ENCODE measurements at regions not wholly inside any gene's neighbourhood (a gene's known extent, or its start where the extent isn't known, plus 50 kb on each side); places are given as distances from the start of the nearest gene placed in this dataset.

DNA sequence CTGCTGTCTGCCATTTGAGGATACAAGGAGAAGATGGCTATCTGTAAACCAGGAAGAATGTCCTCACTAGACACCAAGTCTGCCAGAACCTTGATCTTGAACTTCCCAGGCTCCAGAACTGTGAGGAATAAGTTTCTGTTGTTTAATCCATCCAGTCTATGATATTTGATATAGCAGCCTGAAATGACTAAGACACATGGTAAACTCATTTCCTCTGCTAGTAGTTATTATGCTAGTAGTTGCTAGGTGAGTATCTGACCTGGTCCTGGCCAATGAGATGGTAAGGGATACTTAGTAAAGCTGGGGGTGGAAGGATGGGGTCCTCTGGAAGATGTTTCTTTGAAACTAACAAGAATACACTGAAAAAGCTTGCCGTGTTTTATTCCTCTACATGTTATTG is 280.7 kb upstream of the ARHGEF26 start:
- H3K27ac Mint-ChIP-seq, result no peak overlapping the region
- ChIA-PET CTCF (no interaction called here), POLR2A (no interaction called here)
- H3K4me3 Mint-ChIP-seq, result no peak overlapping the region
- H3K36me3 Mint-ChIP-seq (ENCODE audit: low read depth), result no peaks in the 10 kb centered on the region
- no peaks in the 10 kb centered on the region for H3K4me1 Mint-ChIP-seq
- H3K27me3 Mint-ChIP-seq, result no peaks in the 10 kb centered on the region
- peaks cover 3% of the 10 kb centered on the region for H3K9me3 Mint-ChIP-seq
- ATAC-seq (ENCODE audit: low read depth), result no peak
- intact Hi-C loops (cut with micrococcal nuclease), result no loop called here
- no peak for DNase-seq
- TF ChIP-seq CTCF (IDR thresholded peaks at IDR 0.05), result no peak

- ATAC-seq (ENCODE audit: low read depth) (no peak), DNase-seq (no peak)
- Mint-ChIP-seq H3K27me3 (no peaks in the 10 kb centered on the region), H3K4me3 (no peak overlapping the region), H3K36me3 (ENCODE audit: low read depth) (no peaks in the 10 kb centered on the region), H3K27ac (no peak overlapping the region), H3K9me3 (peaks cover 3% of the 10 kb centered on the region), H3K4me1 (no peaks in the 10 kb centered on the region)
- ChIA-PET CTCF (no interaction called here), POLR2A (no interaction called here)
- intact Hi-C loops (cut with micrococcal nuclease), result no loop called here
- no peak for TF ChIP-seq CTCF (IDR thresholded peaks at IDR 0.05)
Measured at GRCh38 chr3:153843994-153844393, 277.2 kb upstream of the ARHGEF26 start.

GRCh38 chr3:153845311-153845710 is 275.9 kb upstream of the ARHGEF26 start:
- no peak for ATAC-seq (ENCODE audit: low read depth)
- no peak overlapping the region for H3K4me3 Mint-ChIP-seq
- peaks cover 3% of the 10 kb centered on the region for H3K9me3 Mint-ChIP-seq
- no peaks in the 10 kb centered on the region for H3K27me3 Mint-ChIP-seq
- ChIA-PET CTCF (no interaction called here), POLR2A (no interaction called here)
- H3K36me3 Mint-ChIP-seq (ENCODE audit: low read depth), result no peaks in the 10 kb centered on the region
- no peak overlapping the region for H3K27ac Mint-ChIP-seq
- no peak for DNase-seq
- no peak for TF ChIP-seq CTCF (IDR thresholded peaks at IDR 0.05)
- intact Hi-C loops (cut with micrococcal nuclease), result no loop called here
- H3K4me1 Mint-ChIP-seq, result no peaks in the 10 kb centered on the region

- DNase-seq (no peak), ATAC-seq (ENCODE audit: low read depth) (no peak)
- Mint-ChIP-seq H3K36me3 (ENCODE audit: low read depth) (no peaks in the 10 kb centered on the region), H3K27me3 (no peaks in the 10 kb centered on the region), H3K9me3 (no peaks in the 10 kb centered on the region), H3K4me1 (no peaks in the 10 kb centered on the region), H3K4me3 (no peak overlapping the region), H3K27ac (no peak overlapping the region)
- intact Hi-C loops (cut with micrococcal nuclease), result no loop called here
- CTCF ChIA-PET, result no interaction called here
- POLR2A ChIA-PET, result no interaction called here
- no peak for TF ChIP-seq CTCF (IDR thresholded peaks at IDR 0.05)
Measured at GRCh38 chr3:153848702-153849101, 272.5 kb upstream of the ARHGEF26 start.

DNA sequence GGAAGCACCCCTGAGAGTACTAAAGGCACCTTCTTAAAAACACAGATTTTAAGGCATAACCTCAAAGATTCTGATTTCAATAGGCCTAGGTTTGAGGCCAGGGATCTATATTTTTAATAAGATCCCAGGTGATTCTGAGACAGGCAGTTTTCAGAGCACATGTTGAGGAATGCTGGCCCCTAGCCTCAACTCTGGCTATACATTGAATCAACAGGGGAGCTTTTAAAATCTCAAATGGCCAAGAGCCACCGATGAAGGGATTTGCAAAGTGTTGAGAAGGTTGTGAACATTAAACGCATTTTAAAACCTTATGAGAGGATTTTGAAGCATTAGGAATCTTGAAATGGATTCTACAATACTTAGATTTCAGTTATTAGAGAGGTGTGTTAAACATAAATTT is 268.8 kb upstream of the ARHGEF26 start:
- Mint-ChIP-seq H3K4me3 (no peak overlapping the region), H3K27me3 (no peaks in the 10 kb centered on the region), H3K9me3 (no peaks in the 10 kb centered on the region), H3K4me1 (no peaks in the 10 kb centered on the region), H3K36me3 (ENCODE audit: low read depth) (no peaks in the 10 kb centered on the region), H3K27ac (no peak overlapping the region)
- ATAC-seq (ENCODE audit: low read depth), result no peak
- DNase-seq, result no peak
- CTCF ChIA-PET, result no interaction called here
- no peak for TF ChIP-seq CTCF (IDR thresholded peaks at IDR 0.05)
- POLR2A ChIA-PET, result no interaction called here
- intact Hi-C loops (cut with micrococcal nuclease), result no loop called here
